HepG2 (cell line): ENCODE measurements at regions not wholly inside any gene's neighbourhood (a gene's known extent, or its start where the extent isn't known, plus 50 kb on each side); places are given as distances from the start of the nearest gene placed in this dataset.
A peak's percentile ranks its signal among the peaks of the same experiment; 100 is the strongest.

Experiments
- ATF7-NPFF ChIP-seq: sonication (generic); formaldehyde crosslinking; IDR thresholded peaks from 2 replicates; pipeline ENCODE4 v1.8.1; 2023; ENCODE audit warnings: mild to moderate bottlenecking, low read depth, missing genetic modification reagents, moderate library complexity
- EHMT2 ChIP-seq: fragments of 200-600 bp; sonication (generic); IDR thresholded peaks from 2 replicates; pipeline ENCODE4 v1.7.0; 2017; ENCODE audit warnings: antibody characterized with exemption, low read depth, low read length, borderline replicate concordance
- PHF21A ChIP-seq: sonication (generic); formaldehyde crosslinking; IDR thresholded peaks from 2 replicates; pipeline ENCODE4 v1.5.0; 2020; ENCODE audit warnings: mild to moderate bottlenecking, missing genetic modification reagents
- SOX13 ChIP-seq, 3 experiments: fragments of 450-650 bp in 1 of 3; sonication (generic) in 1 of 3; formaldehyde crosslinking in 1 of 3; IDR thresholded peaks in 2 of 3; conservative IDR thresholded peaks in 1 of 3; 2 replicates each; pipeline versions ENCODE4 v1.5.0 to v1.6.1; 2016 to 2020; ENCODE audit warnings: antibody characterized with exemption in 1 of 3, mild to moderate bottlenecking in 1 of 3, missing compliant biosample characterization in 1 of 3, missing genetic modification reagents in 1 of 3, moderate library complexity in 1 of 3
- ZBTB8A ChIP-seq: sonication (generic); formaldehyde crosslinking; IDR thresholded peaks from 2 replicates; pipeline ENCODE4 v1.4.0; 2020; ENCODE audit warnings: mild to moderate bottlenecking, low read depth, missing genetic modification reagents, borderline replicate concordance
- ZFP90 ChIP-seq: sonication (generic); formaldehyde crosslinking; IDR thresholded peaks from 2 replicates; pipeline ENCODE4 v1.8.0; 2022; ENCODE audit warnings: missing genetic modification reagents, mild to moderate bottlenecking, inconsistent platforms, borderline replicate concordance
- ZNF234 ChIP-seq: sonication (generic); formaldehyde crosslinking; conservative IDR thresholded peaks from 2 replicates; pipeline ENCODE4 v1.5.1; 2020; ENCODE audit warnings: mild to moderate bottlenecking, missing genetic modification reagents
- ZNF335 ChIP-seq: sonication (generic); formaldehyde crosslinking; IDR thresholded peaks from 2 replicates; pipeline ENCODE4 v1.4.0; 2020; ENCODE audit warnings: missing genetic modification reagents
- ZNF577 ChIP-seq: sonication (generic); formaldehyde crosslinking; IDR thresholded peaks from 2 replicates; pipeline ENCODE4 v1.4.0; 2020; ENCODE audit warnings: mild to moderate bottlenecking, low read depth, missing genetic modification reagents, borderline replicate concordance
- ZNF670 ChIP-seq: sonication (generic); formaldehyde crosslinking; IDR thresholded peaks from 2 replicates; pipeline ENCODE4 v1.8.0; 2022; ENCODE audit warnings: mild to moderate bottlenecking, missing genetic modification reagents, borderline replicate concordance
- TF ChIP-seq, protein P1 (sequence below): sonication (generic); formaldehyde crosslinking; IDR thresholded peaks from 2 replicates; pipeline ENCODE4 v1.9.0; 2022; ENCODE audit warnings: low read depth, missing genetic modification reagents
- TF ChIP-seq, protein P2 (sequence below): sonication (generic); formaldehyde crosslinking; IDR thresholded peaks from 2 replicates; pipeline ENCODE4 v1.5.0; 2020; ENCODE audit warnings: missing genetic modification reagents
- TF ChIP-seq, protein P3 (sequence below): sonication (generic); formaldehyde crosslinking; IDR thresholded peaks from 2 replicates; pipeline ENCODE4 v1.4.0; 2020; ENCODE audit warnings: missing genetic modification reagents
- TF ChIP-seq, protein P4 (sequence below): sonication (generic); formaldehyde crosslinking; IDR thresholded peaks from 2 replicates; pipeline ENCODE4 v1.4.0; 2020; ENCODE audit warnings: missing genetic modification reagents, borderline replicate concordance
- TF ChIP-seq, protein P5 (sequence below): sonication (generic); formaldehyde crosslinking; IDR thresholded peaks from 2 replicates; pipeline ENCODE4 v1.8.1; 2023; ENCODE audit warnings: missing genetic modification reagents, mild to moderate bottlenecking, borderline replicate concordance

DNA sequence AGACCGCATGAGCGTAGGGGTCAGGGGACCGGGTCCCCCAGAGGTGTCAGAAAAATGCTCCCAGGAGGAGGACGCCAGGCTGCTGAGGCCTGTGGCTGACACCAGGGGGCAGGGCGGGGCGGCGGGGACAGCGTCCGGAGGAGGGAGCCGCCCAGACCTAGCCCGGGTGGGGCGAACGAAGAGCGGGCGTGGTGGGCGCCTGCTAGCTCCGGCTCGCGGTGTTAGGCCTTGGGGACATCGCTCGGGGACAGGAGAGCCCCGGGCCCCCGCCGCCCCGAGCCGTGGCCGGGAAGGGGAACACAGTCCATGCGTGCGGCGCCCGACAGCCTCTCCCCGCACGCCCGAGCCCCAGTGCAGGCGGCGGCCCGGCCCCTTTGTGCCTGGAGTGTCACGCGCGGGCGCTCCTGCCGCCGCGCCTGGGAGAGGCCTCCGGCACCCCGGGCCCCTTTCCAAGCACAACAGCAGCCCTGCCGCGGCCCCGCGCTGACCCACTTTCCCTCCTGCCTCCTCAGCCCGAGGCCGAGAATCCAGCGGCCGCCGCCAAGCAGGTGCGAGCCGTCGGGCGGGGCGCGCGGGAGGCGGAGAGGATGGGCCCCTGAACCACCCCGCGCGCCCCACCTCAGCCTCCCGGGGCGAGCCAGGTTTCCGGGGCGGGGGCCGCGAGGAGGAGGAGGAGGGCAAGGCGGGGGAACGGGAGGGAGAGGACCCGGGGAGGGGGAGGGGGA, 111.0 kb upstream of the KLF13 start (continued):
- TF ChIP-seq PHF21A (CRISPR knock-in tag) (0 out of 2 replicates have a peak, but pooled peaks have one; percentile 13), ATF7-NPFF (CRISPR knock-in tag) (peak; percentile 58; the same call in 1 of the 2 replicates), SOX13 (IDR thresholded peaks at IDR 0.05) (no peak), SOX13 (CRISPR knock-in tag; conservative IDR thresholded peaks at IDR 0.05 in 1 of 2, IDR thresholded peaks at IDR 0.05 in 1 of 2) (peak in 1 of 2 experiments; percentile 35; a peak in 1 of 4 replicates), EHMT2 (no peak), ZBTB8A (CRISPR knock-in tag) (no peak), ZNF670 (peak; percentile 29; the same call in 1 of the 2 replicates), ZNF577 (CRISPR knock-in tag) (no peak), ZFP90 (peak; percentile 7; the same call in 1 of the 2 replicates), ZNF335 (0 out of 2 replicates have a peak, but pooled peaks have one; percentile 41), ZNF234 (CRISPR knock-in tag) (no peak)
- TF ChIP-seq, protein P1, sequence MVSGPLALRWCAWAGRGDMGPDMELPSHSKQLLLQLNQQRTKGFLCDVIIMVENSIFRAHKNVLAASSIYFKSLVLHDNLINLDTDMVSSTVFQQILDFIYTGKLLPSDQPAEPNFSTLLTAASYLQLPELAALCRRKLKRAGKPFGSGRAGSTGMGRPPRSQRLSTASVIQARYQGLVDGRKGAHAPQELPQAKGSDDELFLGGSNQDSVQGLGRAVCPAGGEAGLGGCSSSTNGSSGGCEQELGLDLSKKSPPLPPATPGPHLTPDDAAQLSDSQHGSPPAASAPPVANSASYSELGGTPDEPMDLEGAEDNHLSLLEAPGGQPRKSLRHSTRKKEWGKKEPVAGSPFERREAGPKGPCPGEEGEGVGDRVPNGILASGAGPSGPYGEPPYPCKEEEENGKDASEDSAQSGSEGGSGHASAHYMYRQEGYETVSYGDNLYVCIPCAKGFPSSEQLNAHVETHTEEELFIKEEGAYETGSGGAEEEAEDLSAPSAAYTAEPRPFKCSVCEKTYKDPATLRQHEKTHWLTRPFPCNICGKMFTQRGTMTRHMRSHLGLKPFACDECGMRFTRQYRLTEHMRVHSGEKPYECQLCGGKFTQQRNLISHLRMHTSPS (CRISPR knock-in tag) = no peak; the same call in 1 of the 2 replicates
- TF ChIP-seq, protein P2, sequence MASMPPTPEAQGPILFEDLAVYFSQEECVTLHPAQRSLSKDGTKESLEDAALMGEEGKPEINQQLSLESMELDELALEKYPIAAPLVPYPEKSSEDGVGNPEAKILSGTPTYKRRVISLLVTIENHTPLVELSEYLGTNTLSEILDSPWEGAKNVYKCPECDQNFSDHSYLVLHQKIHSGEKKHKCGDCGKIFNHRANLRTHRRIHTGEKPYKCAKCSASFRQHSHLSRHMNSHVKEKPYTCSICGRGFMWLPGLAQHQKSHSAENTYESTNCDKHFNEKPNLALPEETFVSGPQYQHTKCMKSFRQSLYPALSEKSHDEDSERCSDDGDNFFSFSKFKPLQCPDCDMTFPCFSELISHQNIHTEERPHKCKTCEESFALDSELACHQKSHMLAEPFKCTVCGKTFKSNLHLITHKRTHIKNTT = no peak
- TF ChIP-seq, protein P3, sequence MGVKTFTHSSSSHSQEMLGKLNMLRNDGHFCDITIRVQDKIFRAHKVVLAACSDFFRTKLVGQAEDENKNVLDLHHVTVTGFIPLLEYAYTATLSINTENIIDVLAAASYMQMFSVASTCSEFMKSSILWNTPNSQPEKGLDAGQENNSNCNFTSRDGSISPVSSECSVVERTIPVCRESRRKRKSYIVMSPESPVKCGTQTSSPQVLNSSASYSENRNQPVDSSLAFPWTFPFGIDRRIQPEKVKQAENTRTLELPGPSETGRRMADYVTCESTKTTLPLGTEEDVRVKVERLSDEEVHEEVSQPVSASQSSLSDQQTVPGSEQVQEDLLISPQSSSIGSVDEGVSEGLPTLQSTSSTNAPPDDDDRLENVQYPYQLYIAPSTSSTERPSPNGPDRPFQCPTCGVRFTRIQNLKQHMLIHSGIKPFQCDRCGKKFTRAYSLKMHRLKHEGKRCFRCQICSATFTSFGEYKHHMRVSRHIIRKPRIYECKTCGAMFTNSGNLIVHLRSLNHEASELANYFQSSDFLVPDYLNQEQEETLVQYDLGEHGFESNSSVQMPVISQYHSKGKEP (CRISPR knock-in tag) = no peak
- TF ChIP-seq, protein P4, sequence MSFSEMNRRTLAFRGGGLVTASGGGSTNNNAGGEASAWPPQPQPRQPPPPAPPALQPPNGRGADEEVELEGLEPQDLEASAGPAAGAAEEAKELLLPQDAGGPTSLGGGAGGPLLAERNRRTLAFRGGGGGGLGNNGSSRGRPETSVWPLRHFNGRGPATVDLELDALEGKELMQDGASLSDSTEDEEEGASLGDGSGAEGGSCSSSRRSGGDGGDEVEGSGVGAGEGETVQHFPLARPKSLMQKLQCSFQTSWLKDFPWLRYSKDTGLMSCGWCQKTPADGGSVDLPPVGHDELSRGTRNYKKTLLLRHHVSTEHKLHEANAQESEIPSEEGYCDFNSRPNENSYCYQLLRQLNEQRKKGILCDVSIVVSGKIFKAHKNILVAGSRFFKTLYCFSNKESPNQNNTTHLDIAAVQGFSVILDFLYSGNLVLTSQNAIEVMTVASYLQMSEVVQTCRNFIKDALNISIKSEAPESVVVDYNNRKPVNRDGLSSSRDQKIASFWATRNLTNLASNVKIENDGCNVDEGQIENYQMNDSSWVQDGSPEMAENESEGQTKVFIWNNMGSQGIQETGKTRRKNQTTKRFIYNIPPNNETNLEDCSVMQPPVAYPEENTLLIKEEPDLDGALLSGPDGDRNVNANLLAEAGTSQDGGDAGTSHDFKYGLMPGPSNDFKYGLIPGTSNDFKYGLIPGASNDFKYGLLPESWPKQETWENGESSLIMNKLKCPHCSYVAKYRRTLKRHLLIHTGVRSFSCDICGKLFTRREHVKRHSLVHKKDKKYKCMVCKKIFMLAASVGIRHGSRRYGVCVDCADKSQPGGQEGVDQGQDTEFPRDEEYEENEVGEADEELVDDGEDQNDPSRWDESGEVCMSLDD = peak; percentile 67; the same call in 1 of the 2 replicates
- TF ChIP-seq, protein P5, sequence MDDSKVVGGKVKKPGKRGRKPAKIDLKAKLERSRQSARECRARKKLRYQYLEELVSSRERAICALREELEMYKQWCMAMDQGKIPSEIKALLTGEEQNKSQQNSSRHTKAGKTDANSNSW (CRISPR knock-in tag) = no peak
